Epithelial cell of proximal tubule (primary cell): ENCODE measurements at regions not wholly inside any gene's neighbourhood (a gene's known extent, or its start where the extent isn't known, plus 50 kb on each side); places are given as distances from the start of the nearest gene placed in this dataset.

Experiments
- DNase-seq: peaks from one replicate; pipeline ENCODE4 v3.0.0-alpha.2; 2011; ENCODE audit warnings: low read depth
- H3K4me3 ChIP-seq: 2 replicates; pipeline ENCODE4 v1.5.1; 2011; ENCODE audit warnings: low read depth, mild to moderate bottlenecking, low read length
- TF ChIP-seq, protein P1 (sequence below): conservative IDR thresholded peaks from 2 replicates; pipeline ENCODE4 v1.5.1; 2012; ENCODE audit warnings: low read depth, mild to moderate bottlenecking, low read length

GRCh38 chr2:21800356-21800755 is 676.6 kb downstream of the TDRD15 start:
- no peak overlapping the region for H3K4me3 ChIP-seq
- DNase-seq: no peak
- TF ChIP-seq, protein P1, sequence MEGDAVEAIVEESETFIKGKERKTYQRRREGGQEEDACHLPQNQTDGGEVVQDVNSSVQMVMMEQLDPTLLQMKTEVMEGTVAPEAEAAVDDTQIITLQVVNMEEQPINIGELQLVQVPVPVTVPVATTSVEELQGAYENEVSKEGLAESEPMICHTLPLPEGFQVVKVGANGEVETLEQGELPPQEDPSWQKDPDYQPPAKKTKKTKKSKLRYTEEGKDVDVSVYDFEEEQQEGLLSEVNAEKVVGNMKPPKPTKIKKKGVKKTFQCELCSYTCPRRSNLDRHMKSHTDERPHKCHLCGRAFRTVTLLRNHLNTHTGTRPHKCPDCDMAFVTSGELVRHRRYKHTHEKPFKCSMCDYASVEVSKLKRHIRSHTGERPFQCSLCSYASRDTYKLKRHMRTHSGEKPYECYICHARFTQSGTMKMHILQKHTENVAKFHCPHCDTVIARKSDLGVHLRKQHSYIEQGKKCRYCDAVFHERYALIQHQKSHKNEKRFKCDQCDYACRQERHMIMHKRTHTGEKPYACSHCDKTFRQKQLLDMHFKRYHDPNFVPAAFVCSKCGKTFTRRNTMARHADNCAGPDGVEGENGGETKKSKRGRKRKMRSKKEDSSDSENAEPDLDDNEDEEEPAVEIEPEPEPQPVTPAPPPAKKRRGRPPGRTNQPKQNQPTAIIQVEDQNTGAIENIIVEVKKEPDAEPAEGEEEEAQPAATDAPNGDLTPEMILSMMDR: no peak

DNA sequence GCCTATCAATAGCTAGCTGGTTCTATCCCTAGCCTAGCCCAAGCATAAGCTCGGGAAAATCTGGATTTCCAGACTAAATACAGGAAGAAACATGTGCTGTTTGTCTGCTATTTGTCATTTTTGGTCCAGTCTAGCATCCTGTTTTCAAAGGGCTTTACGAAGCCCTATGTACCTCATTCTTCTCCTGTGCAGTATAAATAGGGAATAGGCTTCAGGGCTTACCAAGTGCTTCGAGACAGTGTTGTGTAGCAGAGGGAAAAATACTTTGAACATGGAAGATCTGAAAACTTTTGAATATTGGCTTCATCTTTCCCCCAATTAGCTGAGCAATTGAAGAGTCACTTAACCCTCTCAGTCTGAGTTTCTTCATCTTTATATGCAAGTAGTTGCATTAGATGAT is 679.8 kb downstream of the TDRD15 start:
- no peak overlapping the region for H3K4me3 ChIP-seq
- TF ChIP-seq, protein P1: no peak
- no peak for DNase-seq

DNA sequence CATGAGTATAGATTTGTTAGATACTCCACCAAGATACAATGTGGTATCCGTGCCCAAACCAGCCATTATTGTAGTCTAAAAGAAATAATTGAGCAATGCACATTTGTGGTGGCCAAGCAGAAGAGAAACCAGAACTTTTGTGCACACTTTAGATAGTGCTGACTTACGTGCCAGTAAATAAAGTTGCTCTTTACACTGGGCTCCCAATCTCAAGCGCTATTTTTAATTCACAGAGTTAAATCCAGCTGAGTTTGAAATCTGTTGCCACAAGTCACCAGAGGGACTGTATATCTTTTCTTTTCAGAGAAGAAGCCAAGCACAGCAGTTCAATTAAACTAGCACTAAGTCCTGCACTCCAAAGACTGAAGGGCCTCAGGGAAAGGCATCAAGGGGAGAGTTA is 680.4 kb downstream of the TDRD15 start:
- TF ChIP-seq, protein P1: no peak
- H3K4me3 ChIP-seq: no peak overlapping the region
- no peak for DNase-seq

DNA sequence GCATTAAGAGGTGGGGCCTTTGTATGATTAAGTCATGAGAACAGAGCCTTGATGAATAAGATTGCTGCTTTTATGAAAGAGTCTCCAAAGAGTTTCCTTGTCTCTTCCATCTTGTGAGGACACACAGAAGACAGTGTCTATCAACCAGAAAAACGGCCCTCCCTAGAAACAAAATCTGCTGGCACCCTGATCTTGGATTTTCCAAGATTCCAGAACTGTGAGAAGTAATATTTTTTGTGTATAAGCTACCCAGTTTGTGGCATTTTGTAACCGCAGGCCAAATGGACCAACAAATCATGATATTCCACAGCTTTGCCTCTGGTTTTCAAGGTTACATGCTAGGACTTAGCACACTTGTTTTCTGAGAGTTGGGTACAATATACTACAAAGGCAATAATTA is 687.8 kb downstream of the TDRD15 start:
- DNase-seq: no peak
- TF ChIP-seq, protein P1: no peak
- H3K4me3 ChIP-seq: no peak overlapping the region

GRCh38 chr2:21812766-21813165 is 689.0 kb downstream of the TDRD15 start:
- DNase-seq: no peak
- TF ChIP-seq, protein P1: no peak
- no peak overlapping the region for H3K4me3 ChIP-seq

- no peak overlapping the region for H3K4me3 ChIP-seq
- TF ChIP-seq, protein P1: no peak
- no peak for DNase-seq
Measured at GRCh38 chr2:21814588-21815149, 690.9 kb downstream of the TDRD15 start.

GRCh38 chr2:21818212-21818795 is 694.5 kb downstream of the TDRD15 start:
- DNase-seq: no peak
- no peak overlapping the region for H3K4me3 ChIP-seq
- TF ChIP-seq, protein P1: no peak
